Esophagus muscularis mucosa (tissue), 3 donors: ENCODE measurements at regions not wholly inside any gene's neighbourhood (a gene's known extent, or its start where the extent isn't known, plus 50 kb on each side); places are given as distances from the start of the nearest gene placed in this dataset.

Experiments
- POLR2A ChIP-seq: fragments of 450-650 bp; IDR thresholded peaks from one replicate; pipeline ENCODE4 v1.6.1; 2017; ENCODE audit warnings: antibody characterized with exemption, moderate library complexity, mild to moderate bottlenecking, low read depth
- POLR2AphosphoS5 ChIP-seq, 2 donors: sonication (generic); formaldehyde crosslinking; IDR thresholded peaks; one replicate each; pipeline ENCODE4 v1.6.1; 2017; ENCODE audit warnings: antibody characterized with exemption in 2 of 2
- TF ChIP-seq, protein P1 (sequence below), 3 experiments: fragments of 200-600 bp in 2 of 3; fragments of 450-650 bp in 1 of 3; sonication (generic) in 2 of 3; IDR thresholded peaks; one replicate each; pipeline ENCODE4 v1.5.1; 2017 to 2019; ENCODE audit warnings: antibody characterized with exemption in 3 of 3, mild to moderate bottlenecking in 2 of 3, moderate library complexity in 1 of 3

DNA sequence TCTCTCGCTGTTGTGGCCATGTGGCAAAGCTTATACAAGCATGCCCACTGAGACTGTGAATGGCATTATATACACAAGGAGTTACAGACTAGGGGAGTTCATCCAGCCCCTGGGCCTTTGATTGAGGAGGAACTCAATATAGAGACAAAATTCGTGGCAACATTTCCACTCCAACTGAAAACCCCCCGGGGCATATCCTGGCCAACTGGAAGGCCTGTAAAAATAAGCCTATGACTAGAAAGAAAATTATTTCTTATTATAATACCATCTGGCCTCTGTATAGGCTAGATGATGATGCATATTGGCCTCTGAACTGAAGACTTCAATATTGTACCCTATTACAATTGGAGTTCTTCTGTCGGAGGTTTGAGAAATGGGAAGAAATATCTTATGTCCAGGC, 175.5 kb upstream of the GJE1 start:
- TF ChIP-seq POLR2A, result no peak
- TF ChIP-seq, protein P1, sequence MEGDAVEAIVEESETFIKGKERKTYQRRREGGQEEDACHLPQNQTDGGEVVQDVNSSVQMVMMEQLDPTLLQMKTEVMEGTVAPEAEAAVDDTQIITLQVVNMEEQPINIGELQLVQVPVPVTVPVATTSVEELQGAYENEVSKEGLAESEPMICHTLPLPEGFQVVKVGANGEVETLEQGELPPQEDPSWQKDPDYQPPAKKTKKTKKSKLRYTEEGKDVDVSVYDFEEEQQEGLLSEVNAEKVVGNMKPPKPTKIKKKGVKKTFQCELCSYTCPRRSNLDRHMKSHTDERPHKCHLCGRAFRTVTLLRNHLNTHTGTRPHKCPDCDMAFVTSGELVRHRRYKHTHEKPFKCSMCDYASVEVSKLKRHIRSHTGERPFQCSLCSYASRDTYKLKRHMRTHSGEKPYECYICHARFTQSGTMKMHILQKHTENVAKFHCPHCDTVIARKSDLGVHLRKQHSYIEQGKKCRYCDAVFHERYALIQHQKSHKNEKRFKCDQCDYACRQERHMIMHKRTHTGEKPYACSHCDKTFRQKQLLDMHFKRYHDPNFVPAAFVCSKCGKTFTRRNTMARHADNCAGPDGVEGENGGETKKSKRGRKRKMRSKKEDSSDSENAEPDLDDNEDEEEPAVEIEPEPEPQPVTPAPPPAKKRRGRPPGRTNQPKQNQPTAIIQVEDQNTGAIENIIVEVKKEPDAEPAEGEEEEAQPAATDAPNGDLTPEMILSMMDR (IDR thresholded peaks at IDR 0.05), result no peak
- TF ChIP-seq POLR2AphosphoS5 (IDR thresholded peaks at IDR 0.05), result no peak
